ENCODE measurements at regions not wholly inside any gene's neighbourhood (a gene's known extent, or its start where the extent isn't known, plus 50 kb on each side); places are given as distances from the start of the nearest gene placed in this dataset.

- TF ChIP-seq CTCF (IDR thresholded peaks at IDR 0.05; ENCODE audit: low read length) (no peak), EZH2phosphoT487 (IDR thresholded peaks at IDR 0.05; ENCODE audit: low read length) (no peak), EZH2 (optimal IDR thresholded peaks at IDR 0.05; ENCODE audit: low read depth, low read length) (no peak)
Observed at GRCh38 chr2:52194342-52194741, 1162.4 kb upstream of the NRXN1 start.
